ENCODE measurements at regions not wholly inside any gene's neighbourhood (a gene's known extent, or its start where the extent isn't known, plus 50 kb on each side); places are given as distances from the start of the nearest gene placed in this dataset.

GRCh38 chr19:31678421-31678820 lies 329.2 kb upstream of the TSHZ3 start:
- no peak for DNase-seq (ENCODE audit: low read depth in 1 of 2, low spot score in 1 of 2)
- in situ Hi-C loops (cut with HindIII; ENCODE audit: low pct_unique_long_range_greater_than_20kb, low sequenced_read_pairs) = no loop called here
- TF ChIP-seq JUND (IDR thresholded peaks at IDR 0.05; ENCODE audit: low read depth) = no peak

GRCh38 chr19:31681121-31681520 lies 331.9 kb upstream of the TSHZ3 start:
- TF ChIP-seq JUND (IDR thresholded peaks at IDR 0.05; ENCODE audit: low read depth) = no peak
- in situ Hi-C loops (cut with HindIII; ENCODE audit: low pct_unique_long_range_greater_than_20kb, low sequenced_read_pairs) = no loop called here

DNA sequence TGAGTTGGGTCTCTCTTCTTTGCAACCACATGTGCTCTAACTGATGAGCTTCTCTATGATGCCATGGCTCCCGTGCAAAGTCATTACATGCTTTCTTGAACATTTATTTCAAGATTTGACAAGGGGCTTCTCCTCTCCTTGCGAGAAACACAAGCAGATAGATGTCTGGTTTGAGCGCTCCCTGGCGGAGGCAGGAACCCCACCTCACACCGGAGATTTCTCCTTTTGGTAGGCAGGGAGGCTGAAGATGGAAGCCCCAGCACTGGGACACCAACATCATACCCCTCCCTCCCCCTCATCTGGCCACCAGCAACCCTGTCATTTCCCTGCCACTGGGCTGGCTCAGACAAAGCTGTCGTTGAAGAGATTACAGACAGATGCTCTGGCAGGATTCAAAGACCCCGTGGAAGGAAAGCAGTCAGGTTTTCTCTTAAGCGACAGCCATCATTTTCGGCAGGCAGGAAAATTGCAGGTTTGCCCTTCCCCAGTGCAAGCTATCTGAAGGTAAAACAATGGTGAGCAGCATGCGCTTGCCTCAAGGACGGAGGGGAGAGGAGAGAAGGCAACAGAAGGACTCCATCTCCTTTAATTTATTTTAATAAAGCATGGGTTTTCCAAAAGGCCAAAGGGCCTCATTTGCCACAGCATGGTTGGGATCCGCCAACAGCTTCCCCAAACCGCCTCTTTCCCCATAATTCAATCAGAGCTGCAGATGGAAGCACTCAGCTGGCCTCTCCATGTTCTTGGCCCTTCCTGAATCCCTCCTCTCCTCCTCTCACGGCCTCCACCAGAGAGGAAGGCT lies 344.1 kb upstream of the TSHZ3 start:
- no peak for DNase-seq (ENCODE audit: low read depth in 1 of 2, low spot score in 1 of 2)
- TF ChIP-seq JUND (IDR thresholded peaks at IDR 0.05; ENCODE audit: low read depth) = no peak
- in situ Hi-C loops (cut with HindIII; ENCODE audit: low pct_unique_long_range_greater_than_20kb, low sequenced_read_pairs) = no loop called here

More at GRCh38 chr19:31681121-31681520, 331.9 kb upstream of the TSHZ3 start:
- DNase-seq (ENCODE audit: low read depth in 1 of 2, low spot score in 1 of 2) = no peak

- no peak for DNase-seq (ENCODE audit: low read depth in 1 of 2, low spot score in 1 of 2)
- no peak for TF ChIP-seq JUND (IDR thresholded peaks at IDR 0.05; ENCODE audit: low read depth)
- in situ Hi-C loops (cut with HindIII; ENCODE audit: low pct_unique_long_range_greater_than_20kb, low sequenced_read_pairs) = no loop called here
These were observed 344.7 kb upstream of the TSHZ3 start for GRCh38 chr19:31693933-31694269.

DNA sequence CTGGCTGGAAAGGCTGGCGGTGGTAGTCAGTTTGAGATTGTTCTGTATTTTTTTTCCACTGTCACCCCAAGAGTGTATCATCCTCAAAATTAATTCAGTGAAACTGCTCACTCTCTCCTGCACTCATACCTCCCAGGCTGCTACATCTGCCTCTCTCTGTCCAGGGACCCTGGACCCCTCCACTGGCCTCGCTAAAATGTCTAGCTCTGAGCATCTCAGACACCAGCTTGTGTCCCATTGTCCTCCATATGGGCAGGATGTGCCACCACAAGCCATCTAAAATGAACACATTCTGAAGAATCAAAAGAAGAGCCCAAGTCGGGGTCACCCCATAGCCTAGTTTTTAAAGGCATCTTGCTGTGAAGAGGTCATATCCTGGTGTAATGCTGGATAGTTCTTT lies 345.5 kb upstream of the TSHZ3 start:
- TF ChIP-seq JUND (IDR thresholded peaks at IDR 0.05; ENCODE audit: low read depth) = no peak
- no peak for DNase-seq (ENCODE audit: low read depth in 1 of 2, low spot score in 1 of 2)
- in situ Hi-C loops (cut with HindIII; ENCODE audit: low pct_unique_long_range_greater_than_20kb, low sequenced_read_pairs) = no loop called here

GRCh38 chr19:31699421-31699820 lies 350.2 kb upstream of the TSHZ3 start:
- in situ Hi-C loops (cut with HindIII; ENCODE audit: low pct_unique_long_range_greater_than_20kb, low sequenced_read_pairs) = no loop called here
- no peak for DNase-seq (ENCODE audit: low read depth in 1 of 2, low spot score in 1 of 2)
- no peak for TF ChIP-seq JUND (IDR thresholded peaks at IDR 0.05; ENCODE audit: low read depth)

DNA sequence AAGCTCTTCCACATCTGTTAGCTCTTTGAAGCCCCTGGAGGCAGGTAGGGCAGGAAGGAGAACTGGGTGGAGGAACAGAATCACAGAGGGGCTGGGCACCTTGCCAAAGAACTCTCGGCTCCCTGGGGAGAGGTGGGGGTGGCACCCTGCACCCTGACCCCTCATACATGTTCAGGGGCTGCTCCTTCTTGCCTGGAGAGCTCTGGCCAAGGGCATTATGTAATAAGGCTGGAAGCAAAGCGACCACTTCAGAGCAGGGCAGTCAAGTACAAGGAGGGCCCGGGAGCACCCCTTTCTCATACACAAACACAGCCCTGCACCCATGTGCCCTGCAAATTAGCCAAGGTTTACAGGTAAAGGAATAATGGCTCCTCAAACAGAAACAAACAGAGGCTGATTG lies 351.9 kb upstream of the TSHZ3 start:
- no peak for DNase-seq (ENCODE audit: low read depth in 1 of 2, low spot score in 1 of 2)
- no peak for TF ChIP-seq JUND (IDR thresholded peaks at IDR 0.05; ENCODE audit: low read depth)
- in situ Hi-C loops (cut with HindIII; ENCODE audit: low pct_unique_long_range_greater_than_20kb, low sequenced_read_pairs) = no loop called here

GRCh38 chr19:31705656-31706055 lies 356.4 kb upstream of the TSHZ3 start:
- in situ Hi-C loops (cut with HindIII; ENCODE audit: low pct_unique_long_range_greater_than_20kb, low sequenced_read_pairs) = no loop called here
- no peak for TF ChIP-seq JUND (IDR thresholded peaks at IDR 0.05; ENCODE audit: low read depth)
- DNase-seq (ENCODE audit: low read depth in 1 of 2, low spot score in 1 of 2) = no peak

DNA sequence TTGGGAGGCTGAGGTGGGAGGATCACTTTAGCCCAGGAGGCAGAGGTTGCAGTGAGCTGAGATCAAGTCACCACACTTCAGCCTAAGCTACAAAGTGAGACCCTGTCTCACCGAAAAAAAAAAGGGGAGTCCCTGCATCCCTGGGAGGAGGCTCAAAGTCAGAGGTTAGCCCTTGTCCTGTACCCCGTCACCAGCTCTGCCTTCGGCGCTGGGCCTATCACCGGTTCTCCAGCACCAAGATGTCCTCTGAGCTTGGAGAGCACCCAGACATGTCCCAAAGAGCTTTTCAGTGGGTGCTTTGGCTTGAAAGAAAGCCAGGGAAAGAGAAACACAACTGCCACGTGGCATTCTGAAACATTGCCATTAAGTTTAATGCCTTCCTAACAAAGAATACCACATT lies 356.9 kb upstream of the TSHZ3 start:
- in situ Hi-C loops (cut with HindIII; ENCODE audit: low pct_unique_long_range_greater_than_20kb, low sequenced_read_pairs) = no loop called here

GRCh38 chr19:31706691-31707620 lies 357.7 kb upstream of the TSHZ3 start:
- in situ Hi-C loops (cut with HindIII; ENCODE audit: low pct_unique_long_range_greater_than_20kb, low sequenced_read_pairs) = no loop called here
- no peak for TF ChIP-seq JUND (IDR thresholded peaks at IDR 0.05; ENCODE audit: low read depth)
- no peak for DNase-seq (ENCODE audit: low read depth in 1 of 2, low spot score in 1 of 2)

More for the DNA sequence above, 356.9 kb upstream of the TSHZ3 start:
- no peak for DNase-seq (ENCODE audit: low read depth in 1 of 2, low spot score in 1 of 2)
- TF ChIP-seq JUND (IDR thresholded peaks at IDR 0.05; ENCODE audit: low read depth) = no peak

DNA sequence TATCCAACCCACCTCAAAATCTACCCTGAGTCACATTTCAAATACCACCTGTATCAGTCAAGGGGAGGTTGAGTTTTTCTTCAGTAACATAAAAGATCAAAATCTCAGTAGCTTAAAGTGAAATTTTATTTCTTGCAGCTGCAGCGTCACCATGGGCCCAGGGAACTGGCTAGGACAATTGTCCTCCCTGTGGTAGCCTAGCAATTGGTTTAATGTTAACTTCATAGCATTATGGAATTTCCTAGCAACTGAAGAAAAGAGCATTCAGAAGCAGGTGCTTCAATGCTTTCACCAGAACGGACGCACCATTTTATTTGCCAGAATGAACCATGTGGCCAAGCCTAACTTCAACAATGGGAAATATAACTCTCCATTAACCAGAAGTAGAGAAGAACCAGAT lies 359.3 kb upstream of the TSHZ3 start:
- no peak for TF ChIP-seq JUND (IDR thresholded peaks at IDR 0.05; ENCODE audit: low read depth)
- no peak for DNase-seq (ENCODE audit: low read depth in 1 of 2, low spot score in 1 of 2)
- in situ Hi-C loops (cut with HindIII; ENCODE audit: low pct_unique_long_range_greater_than_20kb, low sequenced_read_pairs) = no loop called here

- in situ Hi-C loops (cut with HindIII; ENCODE audit: low pct_unique_long_range_greater_than_20kb, low sequenced_read_pairs) = no loop called here
- TF ChIP-seq JUND (IDR thresholded peaks at IDR 0.05; ENCODE audit: low read depth) = no peak
- no peak for DNase-seq (ENCODE audit: low read depth in 1 of 2, low spot score in 1 of 2)
These were observed 360.2 kb upstream of the TSHZ3 start for GRCh38 chr19:31709476-31709875.

Data from T47D (cell line).